ENCODE measurements at regions not wholly inside any gene's neighbourhood (a gene's known extent, or its start where the extent isn't known, plus 50 kb on each side); places are given as distances from the start of the nearest gene placed in this dataset.

- Histone ChIP-seq H3K27me3 (no peaks in the 10 kb centered on the region), H3K4me1 (no peaks in the 10 kb centered on the region), H3K4me3 (no peak overlapping the region), H3K36me3 (no peaks in the 10 kb centered on the region), H3K27ac (no peak overlapping the region), H3K9me3 (no peaks in the 10 kb centered on the region)
- 26 to 52% methylated on average over 3 of the region's 3 CpGs for WGBS, 2 donors
- DNase-seq = no peak
- intact Hi-C loops (cut with DNase I) = no loop called here
- TF ChIP-seq, protein P1, sequence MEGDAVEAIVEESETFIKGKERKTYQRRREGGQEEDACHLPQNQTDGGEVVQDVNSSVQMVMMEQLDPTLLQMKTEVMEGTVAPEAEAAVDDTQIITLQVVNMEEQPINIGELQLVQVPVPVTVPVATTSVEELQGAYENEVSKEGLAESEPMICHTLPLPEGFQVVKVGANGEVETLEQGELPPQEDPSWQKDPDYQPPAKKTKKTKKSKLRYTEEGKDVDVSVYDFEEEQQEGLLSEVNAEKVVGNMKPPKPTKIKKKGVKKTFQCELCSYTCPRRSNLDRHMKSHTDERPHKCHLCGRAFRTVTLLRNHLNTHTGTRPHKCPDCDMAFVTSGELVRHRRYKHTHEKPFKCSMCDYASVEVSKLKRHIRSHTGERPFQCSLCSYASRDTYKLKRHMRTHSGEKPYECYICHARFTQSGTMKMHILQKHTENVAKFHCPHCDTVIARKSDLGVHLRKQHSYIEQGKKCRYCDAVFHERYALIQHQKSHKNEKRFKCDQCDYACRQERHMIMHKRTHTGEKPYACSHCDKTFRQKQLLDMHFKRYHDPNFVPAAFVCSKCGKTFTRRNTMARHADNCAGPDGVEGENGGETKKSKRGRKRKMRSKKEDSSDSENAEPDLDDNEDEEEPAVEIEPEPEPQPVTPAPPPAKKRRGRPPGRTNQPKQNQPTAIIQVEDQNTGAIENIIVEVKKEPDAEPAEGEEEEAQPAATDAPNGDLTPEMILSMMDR (IDR thresholded peaks at IDR 0.05) = no peak
- TF ChIP-seq POLR2A (IDR thresholded peaks at IDR 0.05) (no peak), EP300 (IDR thresholded peaks at IDR 0.05) (no peak), POLR2AphosphoS5 (IDR thresholded peaks at IDR 0.05) (no peak)
Measured at GRCh38 chr1:166705376-166706289, 133.6 kb upstream of the POGK start.

- Histone ChIP-seq H3K27me3 (no peaks in the 10 kb centered on the region), H3K36me3 (no peaks in the 10 kb centered on the region), H3K4me1 (no peaks in the 10 kb centered on the region), H3K9me3 (peaks cover 0 to 2% (median 0%) of the 10 kb centered on the region in 4 donors), H3K4me3 (no peak overlapping the region), H3K27ac (no peak overlapping the region)
- no peak for DNase-seq
- intact Hi-C loops (cut with DNase I) = no loop called here
- no peak for TF ChIP-seq POLR2AphosphoS5 (IDR thresholded peaks at IDR 0.05)
- TF ChIP-seq POLR2A (IDR thresholded peaks at IDR 0.05) = no peak
- no peak for TF ChIP-seq EP300 (IDR thresholded peaks at IDR 0.05)
- TF ChIP-seq, protein P1 (IDR thresholded peaks at IDR 0.05) = no peak
Measured at GRCh38 chr1:166716620-166717019, 122.7 kb upstream of the POGK start.

DNA sequence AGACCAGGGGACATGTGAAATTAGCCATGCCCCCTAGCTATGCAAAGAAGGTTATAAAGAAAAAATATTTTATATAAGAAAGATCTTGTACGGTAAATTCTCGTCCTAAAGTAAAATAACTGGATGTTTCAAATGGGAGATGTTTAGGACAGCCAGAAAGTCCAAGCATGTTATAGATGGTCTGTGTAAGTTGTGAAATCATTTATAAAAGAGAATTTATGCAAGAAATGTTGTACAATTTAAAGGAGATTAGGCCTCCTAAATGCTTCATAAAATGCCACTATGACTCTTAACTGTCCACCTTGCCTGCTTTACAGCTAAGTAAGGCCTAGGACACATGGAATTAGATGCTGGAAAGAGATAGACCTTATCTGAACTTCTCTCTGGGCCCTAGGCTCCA, 118.1 kb upstream of the POGK start:
- Histone ChIP-seq H3K36me3 (no peaks in the 10 kb centered on the region), H3K4me1 (no peaks in the 10 kb centered on the region), H3K4me3 (no peak overlapping the region), H3K27ac (no peak overlapping the region), H3K9me3 (peaks cover 0 to 2% (median 0%) of the 10 kb centered on the region in 4 donors), H3K27me3 (no peaks in the 10 kb centered on the region)
- intact Hi-C loops (cut with DNase I) = no loop called here
- WGBS, 2 donors = 62 to 70% methylated on average over 2 of the region's 2 CpGs
- no peak for DNase-seq
- TF ChIP-seq, protein P1 (IDR thresholded peaks at IDR 0.05) = no peak
- TF ChIP-seq POLR2A (IDR thresholded peaks at IDR 0.05) (no peak), POLR2AphosphoS5 (IDR thresholded peaks at IDR 0.05) (no peak), EP300 (IDR thresholded peaks at IDR 0.05) (no peak)

DNA sequence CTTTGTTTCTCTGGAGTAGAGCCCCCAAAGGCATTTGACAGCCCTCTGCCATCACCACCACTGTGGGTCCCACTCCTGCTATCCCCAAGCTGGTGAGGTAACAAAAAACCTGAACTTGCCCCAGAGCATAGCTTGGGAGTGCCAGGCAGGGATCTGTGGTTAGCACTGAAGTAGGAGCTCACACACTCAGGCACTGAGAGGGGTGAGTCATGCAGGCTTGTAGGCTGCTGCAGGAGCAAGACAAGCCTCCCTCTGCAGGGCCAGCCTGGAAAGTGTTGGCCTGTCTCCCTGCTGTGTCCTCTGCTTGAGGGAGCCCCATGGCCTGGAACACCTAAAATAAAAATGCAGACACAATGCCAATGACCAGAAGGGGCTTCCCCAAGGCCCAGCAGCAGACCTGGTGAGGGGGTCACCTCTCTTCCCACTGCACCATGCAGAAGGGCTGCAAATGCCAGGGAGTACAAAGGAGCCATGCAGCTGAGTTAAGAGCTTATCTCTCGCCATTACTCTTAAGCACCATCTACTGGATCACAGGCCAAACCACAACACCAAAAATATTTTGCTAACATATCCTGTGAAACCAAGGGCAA, 108.9 kb upstream of the POGK start:
- H3K4me3 ChIP-seq = no peak overlapping the region
- WGBS, 2 donors = 74 to 89% methylated on average over 1 of the region's 1 CpG
- TF ChIP-seq POLR2A (IDR thresholded peaks at IDR 0.05) (no peak), EP300 (IDR thresholded peaks at IDR 0.05) (no peak), POLR2AphosphoS5 (IDR thresholded peaks at IDR 0.05) (no peak)
- TF ChIP-seq, protein P1 (IDR thresholded peaks at IDR 0.05) = no peak
- H3K27ac ChIP-seq = no peak overlapping the region
- H3K4me1 ChIP-seq = no peaks in the 10 kb centered on the region
- DNase-seq = no peak
- intact Hi-C loops (cut with DNase I) = no loop called here
- no peaks in the 10 kb centered on the region for H3K9me3 ChIP-seq
- no peaks in the 10 kb centered on the region for H3K36me3 ChIP-seq
- no peaks in the 10 kb centered on the region for H3K27me3 ChIP-seq
